MCF 10A (cell line): ENCODE measurements at regions not wholly inside any gene's neighbourhood (a gene's known extent, or its start where the extent isn't known, plus 50 kb on each side); places are given as distances from the start of the nearest gene placed in this dataset.

Experiments
- BruUV-seq: library from RNA; stranded (reverse); fragments of 400-500 nt; replicated peaks from 2 replicates; lab custom pipeline; 2021; lab: Mats Ljungman, UMichigan
- CTCF ChIA-PET: fragments of 300-600 bp; sonication (Branson Sonifier 250); formaldehyde crosslinking; extraction: SDS; loops from one replicate; lab custom pipeline; 2021; ENCODE audit warnings: antibody characterized with exemption, inconsistent platforms; lab: Yijun Ruan, JAX
- POLR2A ChIA-PET: fragments of 300-600, 350-650 bp; sonication (Branson Sonifier 250); formaldehyde crosslinking; extraction: SDS; loops from one replicate; lab custom pipeline; 2020; ENCODE audit warnings: antibody characterized with exemption, inconsistent platforms; lab: Yijun Ruan, JAX
- DNase-seq: peaks from one replicate; pipeline ENCODE4 v3.0.0-alpha.2; 2018; ENCODE audit not compliant: unreplicated experiment
- H3K27ac Mint-ChIP-seq: one replicate; pipeline ENCODE4 v1.8.0; 2022; ENCODE audit warnings: mild to moderate bottlenecking, low read depth, mixed read lengths; ENCODE audit not compliant: unreplicated experiment
- H3K27me3 Mint-ChIP-seq: one replicate; pipeline ENCODE4 v1.8.0; 2022; ENCODE audit warnings: mixed read lengths; ENCODE audit not compliant: insufficient read depth, unreplicated experiment
- H3K36me3 Mint-ChIP-seq: one replicate; pipeline ENCODE4 v1.8.0; 2022; ENCODE audit warnings: mild to moderate bottlenecking, moderate library complexity, mixed read lengths; ENCODE audit not compliant: insufficient read depth, unreplicated experiment
- H3K4me1 Mint-ChIP-seq: one replicate; pipeline ENCODE4 v1.8.0; 2022; ENCODE audit warnings: mixed read lengths; ENCODE audit not compliant: insufficient read depth, unreplicated experiment
- H3K4me3 Mint-ChIP-seq: one replicate; pipeline ENCODE4 v1.8.0; 2022; ENCODE audit warnings: mild to moderate bottlenecking, moderate library complexity, mixed read lengths; ENCODE audit not compliant: unreplicated experiment
- H3K9me3 Mint-ChIP-seq: one replicate; pipeline ENCODE4 v1.8.0; 2022; ENCODE audit warnings: mixed read lengths; ENCODE audit not compliant: unreplicated experiment
- CTCF ChIP-seq: fragments of 200-600 bp; IDR thresholded peaks from one replicate; pipeline ENCODE4 v1.8.0; 2022; ENCODE audit warnings: antibody characterized with exemption, mild to moderate bottlenecking; ENCODE audit not compliant: unreplicated experiment
- intact Hi-C: fragments of 100-400 bp; cut with micrococcal nuclease; formaldehyde crosslinking; loops from 2 replicates; pipeline ENCODE4 v1.14.1; 2022

GRCh38 chr6:159440349-159440748 is 252.7 kb downstream of the SOD2 start:
- CTCF ChIA-PET = no interaction called here
- Mint-ChIP-seq H3K4me3 (no peak overlapping the region), H3K36me3 (no peaks in the 10 kb centered on the region), H3K4me1 (no peaks in the 10 kb centered on the region), H3K27ac (no peak overlapping the region), H3K27me3 (peaks cover 58% of the 10 kb centered on the region), H3K9me3 (no peaks in the 10 kb centered on the region)
- POLR2A ChIA-PET = interaction anchor here (0.6 kb wide), 1 partner anchor 45 kb away, joined by 4 read pairs; no protein-coding TSS in a partner anchor
- BruUV-seq = no TSS peak
- TF ChIP-seq CTCF = no peak
- intact Hi-C loops = no loop called here
- DNase-seq = no peak

DNA sequence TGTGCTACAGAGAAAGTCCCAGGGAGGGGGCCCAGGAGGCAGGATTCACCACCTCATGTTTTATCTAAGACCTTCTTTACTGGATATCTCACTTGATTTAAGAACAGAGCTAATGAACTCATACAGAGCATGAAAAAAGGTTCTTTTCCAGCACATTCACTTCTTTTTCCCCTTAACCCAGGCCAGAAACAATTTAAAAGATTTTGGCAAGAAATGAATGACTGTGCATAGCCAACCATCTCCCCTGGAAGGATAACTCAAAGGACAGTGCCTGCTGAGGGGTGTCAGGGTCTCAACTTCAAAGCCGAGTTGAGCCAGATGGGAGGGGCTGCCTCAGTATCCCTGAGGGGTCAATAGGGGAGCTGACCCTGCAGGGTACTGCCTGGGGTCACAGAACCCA is 253.4 kb downstream of the SOD2 start:
- DNase-seq = no peak

GRCh38 chr6:159438106-159438505 is 254.9 kb downstream of the SOD2 start:
- no peaks in the 10 kb centered on the region for H3K4me1 Mint-ChIP-seq
- ChIA-PET POLR2A (no interaction called here), CTCF (no interaction called here)
- BruUV-seq = no TSS peak
- no peak for DNase-seq
- peaks cover 47% of the 10 kb centered on the region for H3K27me3 Mint-ChIP-seq
- no peak overlapping the region for H3K27ac Mint-ChIP-seq
- intact Hi-C loops = no loop called here
- H3K9me3 Mint-ChIP-seq = peaks cover 15% of the 10 kb centered on the region
- no peaks in the 10 kb centered on the region for H3K36me3 Mint-ChIP-seq
- TF ChIP-seq CTCF = no peak
- H3K4me3 Mint-ChIP-seq = no peak overlapping the region

More for the DNA sequence above, 253.4 kb downstream of the SOD2 start:
- Mint-ChIP-seq H3K4me1 (no peaks in the 10 kb centered on the region), H3K27me3 (peaks cover 62% of the 10 kb centered on the region), H3K9me3 (peaks cover 7% of the 10 kb centered on the region), H3K36me3 (no peaks in the 10 kb centered on the region), H3K27ac (no peak overlapping the region), H3K4me3 (no peak overlapping the region)
- POLR2A ChIA-PET = interaction anchor here (0.6 kb wide), 1 partner anchor 1397 kb away, joined by 3 read pairs; no protein-coding TSS in a partner anchor
- TF ChIP-seq CTCF = no peak
- CTCF ChIA-PET = no interaction called here
- no TSS peak for BruUV-seq
- intact Hi-C loops = no loop called here

DNA sequence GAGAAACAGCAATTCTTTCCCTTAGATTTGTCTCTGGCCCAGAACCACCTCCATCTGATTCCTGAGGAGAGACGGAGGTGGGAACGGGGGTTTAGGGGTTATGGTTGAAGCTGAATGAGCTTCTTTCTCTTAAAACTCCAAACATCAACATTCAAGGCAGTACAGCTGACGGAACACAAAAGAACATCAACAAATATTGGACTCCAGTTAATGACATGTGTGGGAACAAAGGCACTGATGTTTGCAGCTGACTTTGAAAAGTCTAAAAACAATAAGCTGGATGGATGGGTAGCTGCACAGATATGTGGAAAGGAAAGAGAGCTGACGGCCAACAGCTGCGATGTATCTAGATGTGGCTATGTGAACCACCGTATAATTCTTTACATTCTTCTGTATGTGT is 256.5 kb downstream of the SOD2 start:
- BruUV-seq = no TSS peak
- Mint-ChIP-seq H3K27ac (no peak overlapping the region), H3K9me3 (peaks cover 15% of the 10 kb centered on the region), H3K27me3 (peaks cover 41% of the 10 kb centered on the region), H3K4me3 (no peak overlapping the region), H3K4me1 (no peaks in the 10 kb centered on the region), H3K36me3 (no peaks in the 10 kb centered on the region)
- DNase-seq = no peak
- intact Hi-C loops = no loop called here
- POLR2A ChIA-PET = no interaction called here
- CTCF ChIA-PET = interaction anchor here (1.1 kb wide), 1 partner anchor 264 kb away, joined by 3 read pairs; no protein-coding TSS in a partner anchor
- TF ChIP-seq CTCF = no peak
